GM12872 (cell line): ENCODE measurements at regions not wholly inside any gene's neighbourhood (a gene's known extent, or its start where the extent isn't known, plus 50 kb on each side); places are given as distances from the start of the nearest gene placed in this dataset.

Source experiments
- CTCF ChIP-seq: IDR thresholded peaks from 3 replicates; pipeline ENCODE4 v1.5.1; 2011; ENCODE audit warnings: low read depth, mild to moderate bottlenecking, low read length, moderate library complexity; ENCODE audit not compliant: insufficient read depth

GRCh38 chr4:166657261-166657660 is 577.0 kb downstream of the SPOCK3 start:
- no peak for TF ChIP-seq CTCF

- no peak for TF ChIP-seq CTCF
These were observed 575.7 kb downstream of the SPOCK3 start for GRCh38 chr4:166658585-166658984.

- no peak for TF ChIP-seq CTCF
These were observed 571.9 kb downstream of the SPOCK3 start for GRCh38 chr4:166662266-166662843.

- no peak for TF ChIP-seq CTCF
These were observed 564.0 kb downstream of the SPOCK3 start for GRCh38 chr4:166670341-166670740.

- no peak for TF ChIP-seq CTCF
These were observed 560.4 kb downstream of the SPOCK3 start for GRCh38 chr4:166673911-166674310.

- TF ChIP-seq CTCF: no peak
These were observed 558.9 kb downstream of the SPOCK3 start for GRCh38 chr4:166675411-166675810.

GRCh38 chr4:166680796-166681195 is 553.5 kb downstream of the SPOCK3 start:
- TF ChIP-seq CTCF: no peak

- TF ChIP-seq CTCF: no peak
These were observed 552.1 kb downstream of the SPOCK3 start for GRCh38 chr4:166682200-166682599.
